HG03565 (cell line): ENCODE measurements at regions not wholly inside any gene's neighbourhood (a gene's known extent, or its start where the extent isn't known, plus 50 kb on each side); places are given as distances from the start of the nearest gene placed in this dataset.
"Not testable (repeated sequence)": the region's sequence is repeated elsewhere in the genome, so short reads cannot be mapped to it uniquely, and the experiment has no call there.

Source experiments
- ATAC-seq: cut with Tn5 transposase; IDR thresholded peaks from one replicate; pipeline ENCODE4 v1.9.1; 2021; ENCODE audit warnings: mild to moderate bottlenecking, moderate library complexity; ENCODE audit not compliant: unreplicated experiment

DNA sequence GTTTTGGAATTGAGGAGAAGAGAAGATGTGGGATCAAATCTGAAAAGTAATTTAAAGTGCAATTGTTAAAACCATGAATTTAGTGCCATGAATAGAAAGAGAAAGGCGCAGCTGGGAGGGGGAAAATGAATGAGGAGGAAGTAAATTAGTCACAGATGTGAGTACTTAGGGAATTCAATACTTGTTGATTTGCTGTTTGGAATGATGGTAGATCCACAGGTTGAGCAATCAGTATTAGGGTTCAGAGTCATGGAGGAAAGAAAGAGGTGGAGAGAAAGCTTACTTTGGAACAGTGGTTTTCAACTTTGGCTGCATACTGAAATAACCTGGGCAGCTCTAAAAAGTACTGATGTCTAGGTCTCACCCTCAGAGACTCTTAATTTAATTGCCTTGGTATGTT, 229.7 kb upstream of the ASCC3 start:
- no peak for ATAC-seq

DNA sequence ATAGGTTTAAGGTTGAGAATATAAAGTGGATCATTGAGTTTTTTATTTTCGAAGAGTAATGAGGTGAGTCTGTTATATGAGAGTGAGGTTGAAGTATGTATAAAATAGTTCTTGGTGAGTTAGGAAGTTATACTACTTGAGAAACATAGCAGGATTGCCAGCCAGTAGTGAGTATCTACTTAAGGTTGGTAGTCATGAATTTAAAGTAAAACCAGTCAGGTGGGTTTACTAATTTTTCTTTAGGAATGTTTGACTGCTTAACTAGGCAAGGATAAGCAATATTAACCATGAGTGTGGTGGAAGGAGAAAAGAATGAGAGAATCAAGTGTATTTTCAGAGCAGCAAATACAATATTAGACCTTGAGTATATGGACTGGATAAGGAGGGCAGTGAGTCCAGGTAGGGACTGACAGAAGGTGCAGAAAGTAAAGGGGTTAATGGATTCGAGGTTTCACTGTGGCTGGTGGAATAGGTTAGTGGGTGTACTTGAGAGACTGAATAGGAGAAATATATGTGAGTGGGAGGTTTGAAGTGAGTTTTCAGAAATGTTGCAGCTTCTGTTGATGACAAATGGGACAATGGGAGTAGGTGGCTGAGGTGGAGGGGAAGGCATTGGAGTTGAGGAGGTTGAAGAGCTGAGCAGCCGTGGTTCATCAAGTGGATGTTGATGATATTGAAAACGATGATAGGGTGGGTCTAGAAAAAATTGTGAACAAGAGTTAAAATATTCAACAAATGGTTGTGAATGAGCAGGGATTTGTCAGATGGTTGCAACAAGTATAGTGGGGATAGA, 232.5 kb upstream of the ASCC3 start:
- no peak for ATAC-seq

DNA sequence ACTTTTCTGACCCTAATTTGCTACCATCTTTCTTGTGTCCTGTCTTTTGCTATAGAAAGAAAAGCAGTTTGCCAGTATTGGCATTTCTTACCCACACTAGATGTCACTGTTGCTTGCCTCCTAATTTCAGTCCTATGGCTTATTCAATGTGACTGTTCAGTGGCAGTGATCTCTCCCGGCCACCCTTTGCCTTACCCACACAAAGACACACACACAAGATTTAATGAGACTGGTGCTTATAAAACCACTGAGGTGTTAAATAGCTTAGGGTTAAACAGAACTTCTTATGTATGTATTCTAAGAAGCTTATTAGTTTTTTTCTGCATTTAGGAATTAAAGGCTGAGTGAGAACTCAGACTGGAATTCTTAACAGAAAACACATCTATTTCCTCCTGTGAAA, 233.6 kb upstream of the ASCC3 start:
- peak; percentile 57 for ATAC-seq

DNA sequence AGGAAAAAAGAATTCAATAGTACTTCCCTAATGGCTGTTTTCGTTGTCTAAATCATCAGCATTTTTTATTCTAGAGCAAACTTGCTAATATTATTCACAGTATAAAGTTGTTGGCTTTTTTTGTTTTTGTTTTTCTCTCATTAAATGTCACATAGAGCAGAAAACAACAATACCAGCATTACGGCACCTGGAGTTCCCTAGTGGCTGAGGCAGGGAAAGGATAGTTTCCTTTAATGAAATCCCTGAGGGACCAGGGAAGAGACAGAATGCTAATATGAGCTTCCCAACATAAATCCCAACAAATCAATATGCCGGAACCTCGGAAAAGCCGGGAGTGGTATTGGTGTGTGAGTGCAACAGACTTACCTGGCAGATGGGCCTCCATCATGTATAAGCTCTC, 235.2 kb upstream of the ASCC3 start:
- no peak for ATAC-seq

GRCh38 chr6:101117393-101118135, 236.4 kb upstream of the ASCC3 start:
- ATAC-seq: no peak

- ATAC-seq: no peak
Observed at GRCh38 chr6:101118136-101118396, 236.9 kb upstream of the ASCC3 start.

GRCh38 chr6:101120747-101121146, 239.6 kb upstream of the ASCC3 start:
- no peak for ATAC-seq

DNA sequence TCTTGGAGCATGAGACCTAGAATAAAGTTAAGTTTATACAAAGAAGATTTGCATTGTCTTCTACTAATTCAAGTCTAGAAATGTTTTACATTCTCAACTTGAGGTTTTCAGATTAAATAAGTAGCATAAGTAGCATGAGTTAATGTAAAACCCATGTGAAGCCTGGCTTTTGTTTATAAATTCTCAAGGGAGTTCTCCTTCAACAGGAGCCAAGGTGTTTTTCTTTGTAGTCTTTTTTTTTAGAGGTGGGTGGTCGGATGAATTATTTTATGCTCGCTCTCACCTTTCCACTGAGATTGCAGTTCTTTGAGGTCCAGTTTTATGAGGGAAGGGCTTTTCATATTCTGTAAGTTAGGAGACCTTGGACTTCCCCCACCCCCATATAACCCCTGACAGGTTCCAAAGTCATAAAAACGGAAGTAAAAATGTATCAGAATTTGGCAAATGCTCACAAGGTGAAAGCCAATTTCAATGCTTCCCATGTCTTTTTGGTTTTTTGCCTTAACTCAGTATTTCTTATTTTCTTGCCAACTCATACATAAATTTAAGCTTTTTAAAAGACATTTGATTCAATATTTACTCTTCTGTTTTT, 244.3 kb upstream of the ASCC3 start:
- ATAC-seq: no peak

DNA sequence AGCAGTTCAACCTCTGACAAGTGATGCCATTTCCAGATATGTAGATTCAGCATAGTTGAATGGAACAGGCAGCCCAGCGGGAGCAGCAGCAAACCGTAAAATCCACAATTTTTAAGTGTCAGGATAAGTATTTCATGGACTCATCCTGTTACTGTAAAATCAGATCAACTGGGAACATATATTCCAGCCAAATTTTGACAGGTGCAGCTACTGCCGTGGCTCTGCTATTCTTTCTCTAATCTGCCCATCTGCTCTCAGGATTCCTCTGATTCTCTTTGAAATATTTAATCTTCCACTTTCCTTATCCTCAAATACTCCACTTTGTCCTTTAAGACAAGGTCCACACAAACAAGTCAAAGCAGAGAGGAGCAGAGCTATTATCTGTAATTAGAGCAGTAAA, 245.4 kb upstream of the ASCC3 start:
- ATAC-seq: no peak

DNA sequence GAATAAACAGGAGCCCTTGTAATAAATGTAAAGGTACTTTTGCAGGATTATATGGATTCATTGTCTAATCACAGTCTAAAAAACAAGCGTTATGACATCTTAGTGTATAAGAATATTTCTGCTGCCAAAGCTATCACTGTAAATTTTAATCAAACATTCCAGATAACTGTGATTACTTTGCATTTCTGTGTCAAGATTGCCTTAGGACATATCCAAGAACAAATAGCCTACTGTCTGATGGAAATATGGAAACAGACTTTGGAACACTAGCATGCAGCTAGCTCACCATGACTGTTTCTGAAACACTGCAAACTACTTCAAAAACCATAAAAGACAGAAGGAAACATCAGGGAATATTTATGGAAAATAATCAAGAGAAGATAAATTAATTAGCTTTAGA, 248.7 kb upstream of the ASCC3 start:
- no peak for ATAC-seq

- ATAC-seq: no peak
Observed at GRCh38 chr6:101146389-101146788, 247.1 kb upstream of the GRIK2 start.

- no peak for ATAC-seq
Observed at GRCh38 chr6:101150226-101150625, 243.3 kb upstream of the GRIK2 start.

- ATAC-seq: not testable (repeated sequence)
Observed at GRCh38 chr6:101157638-101158037, 235.9 kb upstream of the GRIK2 start.

DNA sequence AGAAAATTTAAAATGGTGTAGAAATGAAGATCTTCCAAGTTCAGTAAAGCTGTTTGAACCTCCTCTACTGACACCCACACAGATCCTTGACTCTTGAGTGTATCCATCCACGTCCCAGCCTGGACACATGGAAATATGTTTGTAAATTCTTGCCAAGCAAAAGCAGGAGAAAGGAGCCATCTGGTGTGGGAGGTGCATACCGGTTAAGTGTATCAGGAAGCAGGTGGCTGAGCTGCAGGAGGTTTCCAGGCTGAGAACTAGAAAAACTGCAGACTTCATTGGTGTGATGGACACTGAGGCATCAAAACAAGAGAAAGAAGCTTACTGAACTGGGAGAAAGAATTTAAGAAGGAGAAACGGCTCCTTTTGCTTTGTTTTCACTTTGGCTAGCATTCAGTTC, 229.9 kb upstream of the GRIK2 start:
- ATAC-seq: no peak

GRCh38 chr6:101167638-101168037, 225.9 kb upstream of the GRIK2 start:
- no peak for ATAC-seq

- not testable (repeated sequence) for ATAC-seq
Observed at GRCh38 chr6:101171049-101171448, 222.5 kb upstream of the GRIK2 start.

DNA sequence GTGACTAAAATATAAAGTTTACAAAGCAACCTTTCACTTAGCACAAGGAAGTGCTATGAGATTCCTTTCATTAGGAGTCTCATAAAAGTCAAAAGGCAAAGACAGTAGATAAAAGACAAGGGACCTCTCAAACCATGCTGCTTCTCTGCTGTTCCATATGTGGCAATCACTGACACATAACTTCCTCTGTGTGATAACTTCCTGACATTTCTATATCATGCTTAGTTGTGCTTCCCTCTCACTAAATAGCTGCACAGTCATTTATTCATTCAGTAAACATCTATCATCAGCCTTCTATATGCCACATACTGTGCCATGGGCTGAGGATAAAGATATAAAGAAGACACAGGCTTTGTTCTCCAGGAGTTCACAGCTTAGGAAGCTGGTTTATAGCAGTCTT, 214.8 kb upstream of the GRIK2 start:
- ATAC-seq: no peak

DNA sequence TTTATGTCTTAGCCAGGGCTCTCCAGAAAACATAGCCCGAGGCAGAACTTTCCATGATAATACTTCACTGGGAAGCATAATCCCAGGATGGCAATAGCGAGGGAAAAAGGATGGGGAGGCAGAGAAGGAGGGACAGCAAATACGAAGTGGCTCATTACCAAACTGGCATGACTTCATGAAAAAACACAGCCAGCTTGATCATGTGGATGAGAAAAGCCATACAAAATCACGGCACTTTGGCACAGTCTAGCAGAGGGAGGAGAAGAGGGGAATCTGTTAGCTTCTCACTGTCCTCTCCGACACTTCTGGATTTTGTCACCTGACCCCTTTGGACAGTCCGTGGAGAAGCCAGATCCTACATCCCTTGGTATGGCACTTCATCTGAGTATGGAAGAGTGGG, 212.5 kb upstream of the GRIK2 start:
- no peak for ATAC-seq

DNA sequence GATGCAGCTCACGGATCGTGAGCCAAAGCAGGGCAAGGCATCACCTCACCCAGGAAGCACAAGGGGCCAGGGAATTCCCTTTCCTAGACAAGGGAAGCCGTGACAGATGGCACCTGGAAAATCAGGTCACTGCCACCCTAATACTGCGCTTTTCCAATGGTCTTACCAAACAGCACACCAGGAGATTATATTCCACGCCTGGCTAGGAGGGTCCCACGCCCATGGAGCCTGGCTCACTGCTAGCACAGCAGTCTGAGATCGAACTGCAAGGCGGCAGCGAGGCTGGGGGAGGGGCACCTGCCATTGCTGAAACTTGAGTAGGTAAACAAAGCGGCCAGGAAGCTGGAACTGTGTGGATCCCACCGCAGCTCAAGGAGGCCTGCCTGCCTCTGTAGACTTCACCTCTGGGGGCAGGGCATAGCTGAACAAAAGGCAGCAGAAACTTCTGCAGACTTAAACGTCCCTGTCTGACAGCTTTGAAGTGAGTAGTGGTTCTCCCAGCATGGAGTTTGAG, 205.2 kb upstream of the GRIK2 start:
- ATAC-seq: not testable (repeated sequence)

DNA sequence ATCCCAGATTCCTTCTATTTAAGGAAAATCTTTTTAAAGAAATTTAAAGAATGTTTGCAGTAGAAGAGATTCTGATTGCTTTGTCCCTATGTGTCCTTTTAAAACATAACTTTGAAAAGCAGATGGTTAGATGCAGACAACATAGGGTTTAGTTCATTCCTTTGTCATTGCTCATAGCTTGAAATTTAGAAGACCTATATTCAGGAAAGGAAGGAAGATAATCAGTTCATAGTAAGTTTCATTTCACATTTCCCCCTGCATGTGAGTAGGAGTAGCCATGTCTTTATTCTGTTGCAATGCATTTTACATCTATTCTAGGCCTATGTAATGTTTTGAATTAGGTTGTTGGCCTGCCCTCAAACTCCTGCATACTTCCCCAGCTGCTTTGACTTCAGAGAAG, 197.9 kb upstream of the GRIK2 start:
- no peak for ATAC-seq

- ATAC-seq: no peak
Observed at GRCh38 chr6:101199441-101199840, 194.1 kb upstream of the GRIK2 start.

GRCh38 chr6:101202867-101203374, 190.6 kb upstream of the GRIK2 start:
- ATAC-seq: no peak
